ENCODE measurements at regions not wholly inside any gene's neighbourhood (a gene's known extent, or its start where the extent isn't known, plus 50 kb on each side); places are given as distances from the start of the nearest gene placed in this dataset.
"Not testable (repeated sequence)": the region's sequence is repeated elsewhere in the genome, so short reads cannot be mapped to it uniquely, and the experiment has no call there.

DNA sequence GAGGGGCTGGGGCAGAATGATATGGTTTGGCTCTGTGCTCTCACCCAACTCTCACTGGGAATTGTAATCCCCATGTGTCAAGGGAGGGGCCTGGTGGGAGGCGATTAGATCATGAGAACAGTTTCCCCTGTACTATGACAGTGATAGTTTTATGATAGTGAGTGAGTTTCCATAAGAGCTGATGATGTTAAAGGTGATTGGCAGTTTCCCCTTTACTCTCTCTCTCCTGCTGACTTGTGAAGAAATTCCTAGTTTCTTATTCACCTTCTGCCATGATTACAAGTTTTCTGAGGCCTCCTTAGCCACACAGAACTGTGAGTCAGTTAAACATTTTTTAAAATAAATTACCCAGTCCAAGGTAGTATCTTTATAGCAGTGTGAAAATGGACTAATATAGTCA, 120.4 kb upstream of the CDH9 start:
- DNase-seq = no peak

DNA sequence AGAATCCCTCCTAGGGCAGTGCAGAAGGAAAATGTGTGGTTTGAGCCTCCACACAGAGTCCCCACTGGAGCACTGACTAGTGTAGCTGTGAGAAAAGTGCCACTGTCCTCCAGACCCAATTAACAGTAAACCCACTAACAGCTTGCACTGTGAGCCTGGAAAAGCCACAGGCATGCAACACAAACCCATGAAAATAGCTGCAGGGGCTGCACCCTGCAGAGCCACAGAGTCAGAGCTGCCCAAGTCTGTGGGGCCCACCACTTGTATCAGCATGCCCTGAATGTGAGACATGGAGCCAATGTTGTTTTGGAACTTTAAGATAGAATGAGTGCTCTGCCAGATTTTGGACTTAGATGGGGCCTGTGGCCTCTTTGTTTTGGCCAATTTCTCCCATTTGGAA, 119.8 kb upstream of the CDH9 start:
- DNase-seq = no peak

DNA sequence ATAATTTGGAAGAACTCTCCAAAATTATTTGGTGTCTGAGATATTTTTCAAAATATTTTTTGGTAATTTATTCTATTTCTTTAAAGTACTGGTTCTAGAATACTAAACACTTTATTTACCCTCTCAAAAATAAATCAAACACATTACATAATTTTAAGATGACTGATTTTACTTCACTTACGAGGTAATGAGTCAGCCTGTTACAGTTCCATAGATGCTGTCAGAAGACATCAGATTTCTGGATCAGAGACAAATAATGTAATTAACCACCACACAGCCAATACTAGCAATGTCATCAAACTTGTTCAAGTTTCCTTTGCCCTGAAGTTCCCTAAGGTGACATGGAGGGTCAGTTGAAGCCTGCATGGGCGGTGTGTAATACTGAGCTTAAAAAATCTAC, 106.1 kb upstream of the CDH9 start:
- no peak for DNase-seq

DNA sequence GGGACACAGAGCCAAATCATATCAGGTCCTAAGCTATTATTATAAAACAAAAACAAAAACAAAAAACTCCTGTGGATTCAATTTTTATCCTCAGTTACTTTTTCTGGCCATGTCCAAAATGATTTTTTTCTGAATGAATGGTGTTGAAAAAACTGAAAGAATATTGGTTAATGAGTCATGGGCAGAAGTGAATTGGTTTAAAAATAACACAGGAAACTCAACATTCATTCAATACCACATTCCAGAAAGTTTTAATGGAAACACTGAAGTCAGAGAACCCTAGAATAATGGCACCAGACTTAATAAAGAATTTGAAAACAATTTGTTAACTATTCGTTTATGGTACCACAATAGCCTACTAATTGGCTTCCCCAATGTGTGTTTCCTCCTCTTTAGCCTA, 102.4 kb upstream of the CDH9 start:
- no peak for DNase-seq

DNA sequence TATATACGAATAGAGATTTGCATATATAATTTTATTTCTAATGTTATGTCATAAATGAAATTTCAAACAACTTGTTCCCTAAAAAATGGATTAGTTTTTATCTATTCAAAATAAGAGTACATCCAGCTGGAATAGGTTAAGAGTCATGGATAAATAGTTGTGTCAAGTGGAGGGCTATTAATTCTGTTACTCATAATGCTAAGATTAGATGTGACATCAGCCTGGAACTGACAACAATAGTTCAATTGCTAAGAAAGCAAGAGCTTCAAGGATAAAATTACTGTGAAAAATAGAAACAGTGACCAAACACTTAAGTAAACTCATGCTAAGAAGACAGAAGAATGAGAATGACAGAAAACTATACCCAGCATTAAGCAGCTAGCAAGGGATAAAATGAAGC, 92.2 kb upstream of the CDH9 start:
- no peak for DNase-seq

DNA sequence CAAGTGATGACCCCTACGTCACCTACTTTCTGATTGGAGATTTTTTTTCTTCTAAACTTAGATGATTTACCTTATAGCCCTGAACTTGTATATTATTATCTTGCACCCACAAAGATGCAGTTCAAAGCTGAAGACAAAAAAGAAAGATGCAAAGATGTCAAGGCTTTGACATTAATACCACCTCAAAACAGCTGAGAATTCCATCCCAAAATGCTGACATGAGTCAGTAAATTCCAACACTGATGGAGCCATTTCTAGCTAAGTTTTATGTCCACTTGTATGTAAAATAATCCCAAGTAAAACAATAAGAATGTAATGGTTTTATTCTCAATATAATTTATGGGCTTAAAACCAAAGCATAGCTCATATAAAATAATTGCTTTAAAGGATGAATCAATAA, 91.5 kb upstream of the CDH9 start:
- DNase-seq = no peak

DNA sequence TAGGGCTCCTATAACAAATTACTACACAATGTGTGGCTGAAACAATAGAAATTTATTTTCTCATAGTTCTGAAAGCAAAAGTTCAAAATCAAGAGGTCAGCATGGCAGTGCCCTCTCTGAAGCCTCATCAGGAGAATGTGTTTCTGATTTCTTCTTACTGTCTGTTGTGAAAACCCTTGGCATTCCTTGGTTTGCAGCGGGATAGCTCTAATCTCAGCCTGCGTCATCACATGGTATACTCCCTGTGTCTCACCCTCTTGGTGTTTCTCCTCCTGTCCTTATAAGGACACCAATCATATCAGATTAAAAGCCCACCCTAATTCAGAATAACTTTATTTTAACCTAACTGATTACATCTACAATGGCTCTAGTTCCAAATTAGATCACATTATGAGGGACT, 87.5 kb upstream of the CDH9 start:
- DNase-seq = no peak

DNA sequence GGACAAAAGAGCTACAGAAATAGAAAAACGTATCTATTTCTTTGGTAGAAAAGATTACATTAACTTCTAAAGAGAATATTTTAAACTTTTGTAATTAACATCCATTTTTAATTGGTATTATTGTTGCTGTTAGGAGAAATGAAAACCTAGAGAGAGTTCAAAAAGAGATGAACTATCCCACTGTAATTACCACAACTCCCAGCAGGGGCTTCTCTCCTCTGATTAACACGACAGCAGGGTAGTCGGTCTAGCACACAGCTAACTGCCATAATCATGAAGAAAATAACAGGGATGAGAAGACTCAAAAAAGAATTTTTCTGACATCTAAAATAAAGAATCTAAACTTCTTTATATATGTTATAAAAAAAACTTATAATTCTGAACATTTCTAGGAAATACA, 86.2 kb upstream of the CDH9 start:
- peak; percentile 33 for DNase-seq

DNA sequence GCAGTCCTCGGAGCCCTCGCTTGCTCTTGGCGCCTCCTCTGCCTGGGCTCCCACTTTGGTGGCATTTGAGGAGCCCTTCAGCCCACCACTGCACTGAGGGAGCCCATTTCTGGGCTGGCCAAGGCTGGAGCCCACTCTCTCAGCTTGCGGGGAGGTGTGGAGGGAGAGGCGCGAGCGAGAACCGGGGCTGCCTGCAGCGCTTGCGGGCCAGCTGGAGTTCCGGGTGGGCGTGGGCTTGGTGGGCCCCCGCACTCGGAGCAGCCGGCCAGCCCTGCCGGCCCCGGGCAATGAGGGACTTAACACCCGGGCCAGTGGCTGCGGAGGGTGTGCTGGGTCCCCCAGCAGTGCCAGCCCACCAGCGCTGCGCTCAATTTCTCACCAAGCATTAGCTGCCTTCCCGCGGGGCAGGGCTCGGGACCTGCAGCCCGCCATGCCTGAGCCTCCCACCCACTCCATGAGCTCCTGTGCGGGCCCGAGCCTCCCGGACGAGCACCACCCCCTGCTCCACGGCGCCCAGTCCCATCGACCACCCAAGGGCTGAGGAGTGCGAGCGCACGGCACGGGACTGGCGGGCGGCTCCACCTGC, 81.4 kb upstream of the CDH9 start:
- not testable (repeated sequence) for DNase-seq

DNA sequence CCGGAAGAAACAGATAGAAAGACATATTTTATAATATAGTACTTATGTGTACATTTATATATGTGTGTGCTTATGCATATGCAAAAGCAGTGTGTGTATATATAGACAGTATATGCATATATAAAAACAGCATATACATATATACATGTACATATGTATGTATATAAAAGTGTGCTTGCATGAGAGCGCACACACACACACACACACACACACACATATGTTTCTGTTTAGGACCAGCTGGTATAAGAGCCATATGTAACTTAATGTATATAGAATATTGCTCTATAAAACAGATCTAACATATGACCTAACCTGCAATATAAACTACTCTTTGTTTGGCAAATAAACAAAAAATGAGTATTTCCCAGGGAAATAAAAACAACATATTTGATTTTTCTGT, 65.1 kb upstream of the CDH9 start:
- DNase-seq = no peak

DNA sequence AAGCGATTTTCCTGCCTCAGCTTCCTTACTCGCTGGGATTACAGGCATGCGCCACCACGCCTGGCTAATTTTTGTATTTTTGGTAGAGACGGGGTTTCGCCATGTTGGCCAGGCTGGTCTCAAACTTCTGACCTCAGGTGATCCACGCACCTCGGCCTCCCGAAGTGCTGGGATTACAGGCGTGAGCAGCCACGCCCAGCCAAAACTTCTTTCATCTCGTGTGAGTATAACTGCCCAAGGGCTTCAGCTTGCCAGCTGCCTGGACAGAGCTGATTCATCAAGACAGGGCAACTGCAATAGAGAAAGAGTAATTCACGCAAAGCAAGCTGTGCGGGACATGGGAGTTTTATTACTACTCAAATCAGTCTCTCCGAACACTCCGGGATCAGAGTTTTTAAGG, 57.4 kb upstream of the CDH9 start:
- DNase-seq = not testable (repeated sequence)

DNA sequence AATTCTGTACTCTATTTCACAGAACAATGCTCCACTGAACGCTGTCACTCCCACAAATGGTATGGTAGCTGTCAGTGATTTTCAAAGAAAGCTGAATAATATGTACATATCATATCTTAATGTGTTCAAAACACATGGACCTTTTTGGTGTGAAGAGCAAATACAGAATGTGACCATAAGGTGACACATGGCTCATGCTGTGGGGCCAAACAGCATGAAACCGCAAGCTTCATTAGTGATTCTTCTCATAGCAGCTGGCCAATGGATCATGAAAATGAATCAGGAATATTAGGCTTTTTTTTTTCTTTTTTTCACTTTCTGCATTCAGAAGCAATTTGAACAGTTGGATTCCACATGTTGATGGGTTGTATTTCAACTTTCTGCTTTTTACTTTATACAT, 54.9 kb upstream of the CDH9 start:
- DNase-seq = peak; percentile 96

DNA sequence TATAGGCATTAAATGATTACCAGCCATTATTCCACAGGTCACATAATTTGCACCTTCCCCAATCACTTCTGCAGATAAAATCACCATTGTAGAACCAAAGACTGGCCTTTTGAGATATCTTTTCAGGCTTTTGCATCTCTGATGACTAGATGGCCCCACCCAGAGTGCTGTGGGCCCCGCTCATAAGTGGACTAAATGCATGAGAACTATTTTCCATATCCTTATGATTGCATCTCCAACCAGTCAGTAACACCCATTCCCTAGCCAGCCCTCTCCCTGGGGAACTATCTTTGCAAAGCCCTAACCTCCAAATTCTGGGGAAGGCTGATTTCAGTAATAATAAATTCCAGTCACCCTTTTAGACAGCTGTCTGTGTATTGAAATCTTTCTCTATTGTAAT, 53.5 kb upstream of the CDH9 start:
- no peak for DNase-seq

DNA sequence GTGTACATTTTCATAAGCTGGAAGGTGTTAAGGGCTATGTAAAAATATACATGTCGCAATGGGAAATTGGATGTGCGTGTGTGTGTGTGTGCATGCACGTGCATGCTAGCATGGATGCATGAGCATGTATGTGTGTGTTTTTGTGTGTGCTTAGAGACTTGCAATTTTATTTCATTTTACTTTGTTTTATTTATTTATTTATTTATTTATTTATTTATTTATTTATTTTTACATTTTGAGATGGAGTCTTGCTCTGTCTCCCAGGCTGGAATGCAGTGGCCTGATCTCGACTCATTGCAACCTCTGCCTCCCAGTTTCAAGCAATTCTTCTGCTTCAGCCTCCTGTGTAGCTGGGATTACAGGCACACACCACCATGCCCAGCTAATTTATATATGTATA, 50.4 kb upstream of the CDH9 start:
- not testable (repeated sequence) for DNase-seq
